NCI-H2227 (cell line): ENCODE measurements at regions not wholly inside any gene's neighbourhood (a gene's known extent, or its start where the extent isn't known, plus 50 kb on each side); places are given as distances from the start of the nearest gene placed in this dataset.

ENCODE experiments used
- DNase-seq: peaks from one replicate; lab custom pipeline; 2025; ENCODE audit not compliant: unreplicated experiment; lab: John Stamatoyannopoulos, UW

DNA sequence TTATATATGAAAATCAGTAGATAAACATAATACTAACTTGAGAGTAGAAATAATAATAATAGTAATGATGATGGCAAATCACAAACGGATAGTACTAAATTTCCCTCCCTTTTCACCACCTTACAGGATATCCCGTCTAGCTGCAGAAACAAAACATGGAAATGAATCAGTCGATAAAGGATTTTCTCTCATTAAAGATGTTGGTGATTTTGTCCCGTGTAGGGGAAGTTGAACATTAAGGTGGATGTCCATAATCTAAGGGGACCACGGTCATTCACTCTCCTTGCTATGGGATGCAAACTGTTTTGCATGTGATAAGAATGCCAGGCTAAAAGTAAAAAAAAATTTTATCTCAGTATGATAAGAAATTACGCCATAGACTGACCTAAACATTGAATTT lies 1027.7 kb upstream of the NR2F2 start:
- DNase-seq = no peak

DNA sequence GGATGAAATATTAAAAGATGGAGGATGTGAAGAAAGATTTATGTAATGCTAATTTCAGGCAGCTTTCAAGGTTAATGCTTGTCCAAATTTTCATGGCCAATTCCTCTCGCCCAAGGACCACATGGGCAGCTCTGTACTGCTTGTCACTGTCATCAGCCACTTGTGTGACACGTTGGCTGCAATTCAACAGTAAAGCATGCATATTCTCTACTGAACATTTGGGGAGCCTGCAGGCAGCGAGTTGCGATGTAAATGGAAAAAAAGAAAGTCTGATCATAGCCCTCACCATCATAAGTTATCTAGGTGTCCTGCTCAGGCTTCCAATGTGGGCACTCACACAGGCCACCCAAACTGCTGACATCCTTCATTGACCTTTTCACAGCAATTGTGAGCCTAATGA lies 1026.8 kb upstream of the NR2F2 start:
- no peak for DNase-seq

GRCh38 chr15:95304151-95304946 lies 1026.2 kb upstream of the NR2F2 start:
- no peak for DNase-seq

DNA sequence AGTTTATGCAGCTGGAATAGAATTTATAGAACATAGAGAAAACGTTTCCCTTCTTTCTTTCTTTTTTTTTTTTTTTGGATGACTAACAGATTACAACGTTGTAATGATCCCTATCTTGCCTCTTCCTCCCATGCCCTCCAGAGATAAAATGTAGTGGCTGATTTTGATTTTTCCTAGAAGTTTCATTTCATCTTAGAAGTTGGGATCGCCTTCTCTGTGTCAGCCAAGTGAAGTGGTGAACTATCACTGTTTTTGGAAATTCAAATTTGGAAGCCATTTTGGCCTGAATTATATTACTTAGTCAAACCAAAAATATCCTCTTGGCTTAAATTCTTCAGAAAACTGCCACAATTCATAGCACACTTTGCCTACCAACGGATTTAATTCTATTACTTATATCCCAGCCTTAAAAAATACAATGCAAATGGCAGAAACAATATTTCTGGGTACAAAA lies 1025.5 kb upstream of the NR2F2 start:
- DNase-seq = no peak

DNA sequence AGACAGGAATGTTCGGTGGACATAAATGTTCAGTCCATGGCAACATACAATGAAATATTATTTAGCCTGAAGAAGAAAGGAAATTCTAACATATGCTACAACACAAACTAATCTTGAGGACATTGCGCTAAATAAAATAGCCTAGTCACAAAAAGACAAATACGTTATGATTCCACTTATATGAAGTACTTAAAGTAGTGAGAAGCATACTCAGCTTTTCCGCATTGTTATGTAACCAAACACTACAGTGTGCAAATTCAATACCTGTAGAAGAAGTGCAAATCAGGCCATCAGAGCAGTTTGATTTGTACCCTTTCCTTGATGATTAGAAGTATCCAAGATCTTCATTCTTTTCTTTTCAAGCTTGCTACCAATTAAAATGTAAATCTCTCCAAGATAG lies 1023.4 kb upstream of the NR2F2 start:
- DNase-seq = no peak

DNA sequence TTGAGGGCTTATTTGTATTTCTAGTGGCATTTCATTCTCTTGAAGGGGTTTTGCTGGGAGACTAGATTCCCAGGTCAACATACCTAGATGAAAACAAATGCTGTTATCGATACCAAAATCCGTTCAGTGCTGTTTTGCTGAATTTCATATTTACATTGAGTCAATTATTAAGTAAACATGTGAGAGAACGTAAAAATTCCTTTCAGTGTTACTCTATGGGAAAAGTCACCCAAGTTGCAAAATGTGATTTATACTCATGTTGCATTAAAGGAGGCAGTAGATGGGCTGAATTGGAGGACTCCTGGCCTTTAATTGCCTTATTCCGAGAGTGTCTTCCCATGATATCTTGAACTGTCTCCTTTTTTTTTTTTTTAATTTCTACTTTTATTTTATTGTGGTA lies 1011.3 kb upstream of the NR2F2 start:
- no peak for DNase-seq

- no peak for DNase-seq
These were observed 1006.7 kb upstream of the NR2F2 start for GRCh38 chr15:95323796-95324195.

DNA sequence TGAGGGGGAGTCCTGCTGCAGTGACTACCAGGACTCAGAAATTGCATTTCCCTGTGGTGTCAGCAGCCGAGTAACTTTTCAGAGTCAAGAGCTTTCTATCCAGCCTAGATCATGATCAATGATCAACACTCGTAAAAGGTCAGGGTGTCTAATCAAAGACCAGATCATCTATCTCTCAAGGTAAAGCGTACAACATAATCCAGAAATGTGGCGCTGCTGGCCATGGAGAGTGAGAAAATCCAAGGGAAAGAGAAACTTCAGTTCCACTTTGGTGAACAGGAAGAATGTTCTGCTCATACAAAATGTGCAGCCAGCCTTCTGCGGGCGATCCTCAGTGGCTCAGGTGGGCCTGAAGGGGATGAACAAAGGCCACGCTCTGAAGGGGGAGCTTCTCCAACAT lies 1005.8 kb upstream of the NR2F2 start:
- no peak for DNase-seq

DNA sequence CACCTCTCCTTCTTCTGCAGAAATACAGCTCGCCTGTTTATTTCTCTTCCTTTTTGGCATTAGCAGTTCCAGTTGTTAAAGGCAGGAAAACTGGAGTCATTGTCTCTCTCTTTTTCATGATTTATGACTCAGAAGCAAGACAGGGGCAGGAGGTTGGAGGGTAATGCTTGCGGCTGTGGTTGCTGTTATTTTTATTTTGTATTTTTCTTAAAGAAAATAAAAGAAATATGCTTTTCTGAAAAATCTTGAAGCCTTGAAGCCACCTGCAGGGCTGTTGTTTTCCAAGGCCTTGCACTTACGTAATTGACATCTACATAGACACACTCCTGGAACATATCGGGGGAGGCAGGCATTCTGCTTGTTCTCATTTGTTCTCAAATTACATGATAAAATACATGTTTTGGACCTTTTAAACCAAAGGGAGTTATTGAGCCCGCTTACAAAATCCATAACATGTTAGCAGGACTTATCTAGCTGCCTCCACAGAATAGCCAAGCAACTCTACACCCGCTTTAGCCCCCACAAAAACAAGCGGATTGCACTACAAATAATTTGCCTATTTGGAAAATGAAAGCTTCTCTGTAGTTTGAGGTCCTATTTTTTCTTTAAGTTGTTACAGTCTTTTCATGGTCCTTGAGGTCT lies 1004.6 kb upstream of the NR2F2 start:
- no peak for DNase-seq

DNA sequence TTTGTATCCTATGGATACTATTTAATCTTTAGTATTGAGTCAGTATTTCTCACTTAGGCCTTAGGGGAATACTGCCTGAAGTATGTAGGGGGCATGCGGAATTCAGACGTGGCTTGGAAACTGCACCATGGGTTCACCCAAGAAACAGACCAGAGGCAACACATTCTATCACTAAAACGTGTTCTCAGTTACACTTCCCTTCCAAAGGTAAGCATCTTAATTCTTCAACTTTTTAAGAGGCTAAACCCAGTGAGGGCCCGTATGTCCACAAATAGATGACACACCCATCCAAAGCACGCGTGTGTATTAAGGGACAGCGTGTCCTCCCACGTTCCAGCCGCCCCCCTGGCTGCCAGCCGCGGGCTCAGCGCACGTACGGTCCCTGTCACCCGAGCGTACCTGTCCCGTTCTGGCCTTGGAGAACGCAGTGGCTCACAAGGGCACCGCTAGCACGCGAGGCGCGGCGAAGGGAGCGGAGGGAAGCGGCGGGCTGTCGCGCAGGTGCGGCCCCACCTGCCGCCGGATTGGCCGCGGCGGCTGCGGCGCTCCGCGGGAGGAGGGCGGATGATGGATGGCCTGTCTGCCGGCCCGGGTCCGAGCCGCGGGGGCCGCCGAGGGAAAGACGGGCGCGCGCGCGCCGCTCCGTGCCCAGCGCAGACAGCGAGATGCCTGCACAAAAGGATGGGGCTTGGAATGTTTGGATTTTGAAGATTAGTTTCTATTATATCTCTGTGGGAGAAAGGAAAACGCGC lies 1003.9 kb upstream of the NR2F2 start:
- no peak for DNase-seq

- DNase-seq = no peak
These were observed 1003.3 kb upstream of the NR2F2 start for GRCh38 chr15:95327183-95327525.

DNA sequence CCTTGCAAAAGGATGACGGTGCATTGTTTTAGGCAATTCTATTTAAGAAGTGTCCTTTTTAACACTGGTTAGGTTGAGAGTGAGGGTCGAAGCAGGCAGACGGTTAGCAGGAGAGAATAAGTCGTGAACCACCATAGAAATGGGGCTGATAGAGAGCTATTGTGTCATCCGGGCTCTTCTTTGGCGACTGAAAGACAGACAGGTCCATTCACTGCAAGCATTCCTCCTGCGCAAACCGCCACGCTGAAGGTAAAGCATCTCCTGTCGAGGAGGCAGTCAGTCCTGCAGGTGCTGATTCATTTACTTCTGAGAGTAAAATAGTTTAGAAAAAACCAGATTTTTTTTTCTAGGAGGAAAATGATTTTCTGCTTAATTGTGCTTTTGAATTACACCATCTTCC lies 1002.8 kb upstream of the NR2F2 start:
- no peak for DNase-seq

DNA sequence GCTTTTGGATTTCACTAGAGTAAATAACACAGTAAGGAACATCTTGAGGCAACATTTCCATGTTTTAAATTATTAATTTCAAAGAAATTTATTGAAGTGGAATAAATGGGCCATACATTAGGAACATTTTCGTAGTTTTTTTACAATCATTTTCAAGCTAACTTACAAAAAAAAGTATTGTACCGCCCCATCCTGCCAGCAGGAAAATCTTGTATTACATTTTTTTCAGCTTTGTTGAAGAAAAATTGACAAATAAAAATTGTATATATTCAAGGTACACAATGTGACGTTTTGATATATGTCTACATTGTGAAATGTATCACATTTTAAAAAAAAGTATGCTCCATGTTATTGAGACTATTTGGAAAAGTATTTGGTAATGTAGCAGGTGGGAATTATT lies 1001.9 kb upstream of the NR2F2 start:
- DNase-seq = no peak

GRCh38 chr15:95329362-95329761 lies 1001.1 kb upstream of the NR2F2 start:
- no peak for DNase-seq

- DNase-seq = no peak
These were observed 988.8 kb upstream of the NR2F2 start for GRCh38 chr15:95341686-95342085.

- no peak for DNase-seq
These were observed 984.6 kb upstream of the NR2F2 start for GRCh38 chr15:95345867-95346266.

DNA sequence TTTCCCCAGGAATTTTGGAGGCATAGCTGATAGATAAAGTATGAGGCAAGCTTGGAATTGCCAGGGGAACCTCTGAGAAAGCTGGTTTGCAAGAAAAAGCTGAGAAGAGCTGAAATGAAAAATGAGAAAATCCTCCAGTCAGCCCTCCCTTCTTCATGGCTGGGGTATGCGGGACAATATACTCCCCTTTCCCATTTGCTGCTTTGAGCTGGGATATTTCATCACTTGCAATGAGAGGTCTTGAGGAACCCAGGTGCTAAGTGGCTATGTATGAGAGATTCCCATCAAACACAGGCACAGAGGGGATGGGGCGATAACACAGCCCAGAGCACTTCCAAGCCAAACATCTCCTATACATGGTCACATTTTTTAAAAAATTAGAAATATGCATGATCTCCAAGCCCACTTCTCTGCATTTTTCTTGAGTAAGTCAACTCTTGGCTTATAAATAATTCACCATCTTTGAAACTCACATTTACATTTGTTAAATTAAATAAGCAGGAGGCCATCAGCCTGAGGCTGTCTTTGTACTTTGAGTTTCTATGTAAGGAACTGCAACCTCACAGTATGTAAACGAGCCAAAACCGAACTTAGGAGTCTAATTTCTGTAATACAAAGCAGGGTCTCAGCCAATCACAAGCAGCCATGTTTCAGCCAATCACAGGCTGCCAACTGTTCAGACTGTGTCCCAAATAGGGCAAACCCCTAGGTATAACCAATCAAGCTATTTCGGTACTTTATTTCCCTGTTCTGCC lies 983.6 kb upstream of the NR2F2 start:
- DNase-seq = no peak

DNA sequence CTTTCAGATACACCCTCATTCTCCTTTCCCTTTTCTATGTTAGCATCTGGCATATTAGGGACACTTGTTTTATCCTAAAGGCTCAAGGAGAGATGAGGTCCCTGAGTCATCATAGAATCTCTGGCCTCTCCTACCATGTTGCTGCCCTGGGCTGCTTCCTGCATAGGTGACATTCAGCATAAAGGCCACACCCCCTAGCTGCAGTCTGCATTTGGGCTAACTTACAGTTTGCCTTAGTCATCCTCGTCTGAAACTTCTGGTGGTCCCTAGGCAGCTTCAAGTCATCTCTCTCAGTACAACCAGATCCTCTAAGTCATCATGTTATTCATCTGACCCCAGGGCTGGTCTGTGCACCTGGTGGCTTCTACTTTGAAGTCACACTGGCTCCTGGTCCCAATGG lies 982.7 kb upstream of the NR2F2 start:
- DNase-seq = no peak

DNA sequence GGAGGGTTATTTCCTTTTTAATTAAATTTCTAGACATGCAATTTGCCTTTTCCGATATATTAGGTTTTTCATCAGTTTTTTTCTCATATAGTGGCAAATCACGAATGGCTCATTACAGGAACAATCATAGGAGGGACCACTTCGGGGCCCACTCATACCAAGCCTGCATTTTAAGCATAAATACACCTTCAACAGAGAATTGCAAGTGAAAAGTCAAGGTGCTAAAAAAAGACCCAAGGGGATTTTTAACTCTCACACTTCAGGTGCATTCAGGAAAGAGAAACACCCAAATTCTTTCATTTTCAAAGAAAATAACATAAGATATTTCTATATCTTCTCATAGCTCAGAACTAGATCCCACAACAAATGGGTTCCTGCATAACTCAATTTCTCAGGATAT lies 979.6 kb upstream of the NR2F2 start:
- no peak for DNase-seq

DNA sequence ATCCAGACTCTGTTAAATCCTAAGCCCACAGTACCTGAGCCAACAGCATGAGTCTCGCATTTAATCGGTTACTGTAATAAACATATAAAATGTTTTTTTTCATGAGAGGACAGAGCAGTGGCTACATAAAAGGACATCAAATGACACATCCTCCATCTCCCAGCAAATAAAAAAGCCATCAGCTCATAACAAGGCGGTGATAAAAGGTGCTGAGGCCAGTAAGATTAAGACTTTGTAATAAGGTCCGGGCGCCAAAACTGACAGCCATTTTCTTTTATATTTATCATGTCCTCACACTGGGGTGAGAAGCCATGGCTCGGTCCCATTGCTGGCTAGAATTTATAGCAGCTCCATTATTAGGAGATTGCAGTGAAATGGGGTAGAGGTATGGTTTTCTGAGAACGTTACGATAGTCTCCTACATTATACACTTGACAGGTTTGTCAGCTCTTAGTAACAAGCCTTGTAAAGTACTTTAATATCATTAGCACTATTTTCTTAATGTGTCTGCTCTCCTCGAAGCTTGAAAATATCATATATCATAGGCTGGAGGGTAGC lies 977.8 kb upstream of the NR2F2 start:
- DNase-seq = no peak

GRCh38 chr15:95353512-95353911 lies 977.0 kb upstream of the NR2F2 start:
- no peak for DNase-seq
